Endodermal cell (in vitro differentiated cells): ENCODE measurements at regions not wholly inside any gene's neighbourhood (a gene's known extent, or its start where the extent isn't known, plus 50 kb on each side); places are given as distances from the start of the nearest gene placed in this dataset.

Source experiments
- DNase-seq: peaks from one replicate; pipeline ENCODE4 v3.0.0-alpha.2; 2017
- H3K27ac ChIP-seq: 2 replicates; pipeline ENCODE4 v1.5.1; 2013; ENCODE audit warnings: mild to moderate bottlenecking, low read depth, low read length, moderate library complexity
- H3K27me3 ChIP-seq: 2 replicates; pipeline ENCODE4 v1.6.1; 2013; ENCODE audit warnings: mild to moderate bottlenecking, low read length, moderate library complexity; ENCODE audit not compliant: insufficient read depth, control insufficient read depth, poor library complexity, severe bottlenecking
- H3K36me3 ChIP-seq: 2 replicates; pipeline ENCODE4 v1.7.0; 2013; ENCODE audit warnings: mild to moderate bottlenecking, low read length, moderate library complexity; ENCODE audit not compliant: control insufficient read depth, insufficient read depth
- H3K4me1 ChIP-seq: one replicate; pipeline ENCODE4 v1.7.0; 2013; ENCODE audit warnings: low read length; ENCODE audit not compliant: control insufficient read depth, insufficient read depth
- H3K4me3 ChIP-seq: 2 replicates; pipeline ENCODE4 v1.5.1; 2013; ENCODE audit warnings: mild to moderate bottlenecking, low read length, moderate library complexity
- H3K9ac ChIP-seq: 2 replicates; pipeline ENCODE4 v1.6.1; 2013; ENCODE audit warnings: mild to moderate bottlenecking, low read length, moderate library complexity; ENCODE audit not compliant: poor library complexity, severe bottlenecking; ENCODE audit errors: extremely low read depth
- H3K9me3 ChIP-seq: 2 replicates; pipeline ENCODE4 v1.6.1; 2013; ENCODE audit warnings: mild to moderate bottlenecking, low read length, moderate library complexity; ENCODE audit not compliant: control insufficient read depth
- H3K27ac Mint-ChIP-seq: 2 replicates; pipeline ENCODE4 v1.8.0; 2020; ENCODE audit warnings: mixed read lengths
- H3K27me3 Mint-ChIP-seq: 2 replicates; pipeline ENCODE4 v1.8.0; 2021; ENCODE audit warnings: mild to moderate bottlenecking, mixed read lengths; ENCODE audit not compliant: insufficient read depth
- H3K36me3 Mint-ChIP-seq: 2 replicates; pipeline ENCODE4 v1.8.0; 2020; ENCODE audit warnings: low read depth, mixed read lengths
- H3K4me1 Mint-ChIP-seq: 2 replicates; pipeline ENCODE4 v1.8.0; 2020; ENCODE audit warnings: mixed read lengths
- H3K4me3 Mint-ChIP-seq: 2 replicates; pipeline ENCODE4 v1.8.0; 2020; ENCODE audit warnings: mild to moderate bottlenecking, moderate library complexity, mixed read lengths
- H3K9me3 Mint-ChIP-seq: 2 replicates; pipeline ENCODE4 v1.8.0; 2020; ENCODE audit warnings: mild to moderate bottlenecking, mixed read lengths
- WGBS, 2 experiments: methylation state at CpG; one replicate each; pipeline versions ENCODE4 v1.1.5 to v1.1.7; 2013; ENCODE audit warnings: missing lambda C conversion rate in 2 of 2, mixed read lengths in 1 of 2; ENCODE audit not compliant: insufficient coverage in 1 of 2, insufficient read length in 1 of 2; 5-methylcytosine and 5-hydroxymethylcytosine counted together
- TF ChIP-seq, protein P1 (sequence below): fragments of 200-600 bp; sonication (generic); conservative IDR thresholded peaks from 2 replicates; pipeline ENCODE4 v1.5.0; 2021; ENCODE audit warnings: antibody characterized with exemption, mild to moderate bottlenecking

DNA sequence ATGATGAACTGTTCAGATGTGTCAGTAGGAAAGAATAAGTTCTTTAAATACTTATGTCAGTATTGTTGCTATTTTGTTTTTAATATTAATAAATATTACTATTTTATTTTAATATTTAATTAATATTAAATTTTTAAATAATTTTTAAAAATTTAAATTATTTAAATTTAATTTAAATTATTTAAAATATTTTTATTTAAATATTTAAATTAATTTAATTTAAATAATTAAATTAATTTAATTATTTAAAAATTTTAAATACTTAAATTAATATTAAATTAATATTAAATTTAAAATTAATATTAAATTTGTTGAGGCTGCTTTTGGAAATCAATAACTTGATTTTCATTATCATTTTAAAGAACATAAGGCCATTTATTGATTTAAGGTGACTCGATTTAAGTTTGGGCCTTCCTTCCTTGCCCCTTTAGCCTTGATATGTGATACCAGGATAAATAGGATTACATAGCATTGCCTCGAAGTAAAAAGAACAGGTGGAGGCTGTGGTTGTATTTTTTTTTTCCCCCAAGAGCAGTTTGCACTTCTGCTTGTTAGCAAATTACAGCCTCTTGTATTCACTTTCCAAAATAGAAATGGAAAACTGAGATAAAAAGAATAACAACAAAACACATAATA lies 915.2 kb downstream of the TTLL7 start:
- Histone ChIP-seq H3K9me3 (no peaks in the 10 kb centered on the region), H3K4me3 (no peak overlapping the region), H3K27me3 (no peaks in the 10 kb centered on the region), H3K36me3 (no peaks in the 10 kb centered on the region), H3K4me1 (no peaks in the 10 kb centered on the region), H3K9ac (no peak overlapping the region), H3K27ac (no peak overlapping the region)
- Mint-ChIP-seq H3K4me1 (peaks cover 6% of the 10 kb centered on the region), H3K4me3 (no peak overlapping the region), H3K9me3 (no peaks in the 10 kb centered on the region), H3K27ac (no peak overlapping the region), H3K27me3 (no peaks in the 10 kb centered on the region), H3K36me3 (peaks cover 7% of the 10 kb centered on the region)
- TF ChIP-seq, protein P1, sequence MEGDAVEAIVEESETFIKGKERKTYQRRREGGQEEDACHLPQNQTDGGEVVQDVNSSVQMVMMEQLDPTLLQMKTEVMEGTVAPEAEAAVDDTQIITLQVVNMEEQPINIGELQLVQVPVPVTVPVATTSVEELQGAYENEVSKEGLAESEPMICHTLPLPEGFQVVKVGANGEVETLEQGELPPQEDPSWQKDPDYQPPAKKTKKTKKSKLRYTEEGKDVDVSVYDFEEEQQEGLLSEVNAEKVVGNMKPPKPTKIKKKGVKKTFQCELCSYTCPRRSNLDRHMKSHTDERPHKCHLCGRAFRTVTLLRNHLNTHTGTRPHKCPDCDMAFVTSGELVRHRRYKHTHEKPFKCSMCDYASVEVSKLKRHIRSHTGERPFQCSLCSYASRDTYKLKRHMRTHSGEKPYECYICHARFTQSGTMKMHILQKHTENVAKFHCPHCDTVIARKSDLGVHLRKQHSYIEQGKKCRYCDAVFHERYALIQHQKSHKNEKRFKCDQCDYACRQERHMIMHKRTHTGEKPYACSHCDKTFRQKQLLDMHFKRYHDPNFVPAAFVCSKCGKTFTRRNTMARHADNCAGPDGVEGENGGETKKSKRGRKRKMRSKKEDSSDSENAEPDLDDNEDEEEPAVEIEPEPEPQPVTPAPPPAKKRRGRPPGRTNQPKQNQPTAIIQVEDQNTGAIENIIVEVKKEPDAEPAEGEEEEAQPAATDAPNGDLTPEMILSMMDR, result no peak
- DNase-seq, result no peak
- WGBS, 2 experiments, result 93% methylated on average over 2 of the region's 2 CpGs; no CpG with 5 or more reads in 1 of the 2 experiments

DNA sequence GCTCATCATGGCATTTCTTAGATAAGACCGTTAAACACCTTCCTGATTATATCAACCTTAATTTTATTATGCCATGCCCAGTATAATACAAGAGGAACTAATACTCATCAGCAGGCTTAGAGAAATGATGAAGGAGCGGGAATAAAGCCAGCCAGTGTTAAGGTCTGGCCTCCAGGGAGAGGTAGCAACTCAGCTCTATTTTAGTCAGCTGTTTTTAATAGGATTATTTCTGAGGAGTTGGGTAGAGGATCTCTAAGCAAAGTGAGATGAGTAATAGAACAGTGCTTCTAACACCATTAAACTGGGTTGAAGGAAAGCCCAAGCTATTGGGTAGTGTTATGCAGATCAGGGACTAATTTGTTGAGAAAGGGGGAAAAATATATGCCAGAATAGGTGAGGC lies 921.5 kb downstream of the TTLL7 start:
- Mint-ChIP-seq H3K36me3 (peaks cover 7% of the 10 kb centered on the region), H3K4me3 (no peak overlapping the region), H3K27ac (no peak overlapping the region)

DNA sequence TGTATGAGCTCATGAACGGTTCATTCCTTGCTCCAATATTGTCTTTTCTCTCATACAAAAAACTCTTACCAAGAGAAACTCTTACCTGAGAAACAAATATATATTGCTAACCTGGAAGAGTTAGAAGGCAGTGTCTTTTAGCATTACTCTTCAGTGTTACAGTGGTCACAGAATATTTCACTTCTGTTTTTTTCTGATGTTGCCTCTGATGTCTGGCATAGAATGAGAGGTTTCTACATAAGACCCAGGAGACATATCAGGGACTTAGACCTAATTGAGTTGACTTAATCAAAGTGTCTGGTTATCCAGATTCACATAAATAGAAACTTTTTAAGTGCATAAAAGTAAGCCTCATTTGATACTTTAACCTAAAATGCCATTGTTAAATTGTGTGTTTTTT lies 923.8 kb downstream of the TTLL7 start:
- Mint-ChIP-seq H3K36me3 (peaks cover 4% of the 10 kb centered on the region), H3K27ac (no peak overlapping the region), H3K9me3 (no peaks in the 10 kb centered on the region), H3K4me1 (no peaks in the 10 kb centered on the region), H3K4me3 (no peak overlapping the region), H3K27me3 (no peaks in the 10 kb centered on the region)
- TF ChIP-seq, protein P1, result no peak
- no peak for DNase-seq
- Histone ChIP-seq H3K9ac (no peak overlapping the region), H3K27ac (no peak overlapping the region), H3K4me1 (no peaks in the 10 kb centered on the region), H3K4me3 (no peak overlapping the region), H3K9me3 (no peaks in the 10 kb centered on the region), H3K36me3 (no peaks in the 10 kb centered on the region), H3K27me3 (no peaks in the 10 kb centered on the region)
- no CpG with 5 or more reads among the region's 1 CpG for WGBS, 2 experiments

More for the DNA sequence above, 921.5 kb downstream of the TTLL7 start:
- no peaks in the 10 kb centered on the region for H3K36me3 ChIP-seq
- Mint-ChIP-seq H3K9me3 (no peaks in the 10 kb centered on the region), H3K27me3 (no peaks in the 10 kb centered on the region), H3K4me1 (no peaks in the 10 kb centered on the region)
- no peak overlapping the region for H3K4me3 ChIP-seq
- H3K27ac ChIP-seq, result no peak overlapping the region
- H3K27me3 ChIP-seq, result no peaks in the 10 kb centered on the region
- WGBS, 2 experiments, result 99 to 100% methylated on average over 1 to 2 of the region's 2 CpGs
- TF ChIP-seq, protein P1, result no peak
- no peak for DNase-seq
- H3K9me3 ChIP-seq, result no peaks in the 10 kb centered on the region
- no peak overlapping the region for H3K9ac ChIP-seq
- no peaks in the 10 kb centered on the region for H3K4me1 ChIP-seq
